HG03095 (cell line): ENCODE measurements at regions not wholly inside any gene's neighbourhood (a gene's known extent, or its start where the extent isn't known, plus 50 kb on each side); places are given as distances from the start of the nearest gene placed in this dataset.
"Not testable (repeated sequence)": the region's sequence is repeated elsewhere in the genome, so short reads cannot be mapped to it uniquely, and the experiment has no call there.

ENCODE experiments used
- ATAC-seq: cut with Tn5 transposase; IDR thresholded peaks from one replicate; pipeline ENCODE4 v1.9.1; 2021; ENCODE audit warnings: moderate library complexity; ENCODE audit not compliant: unreplicated experiment

- ATAC-seq, result no peak
Observed at GRCh38 chrX:40418146-40418812, 162.5 kb upstream of the ATP6AP2 start.

DNA sequence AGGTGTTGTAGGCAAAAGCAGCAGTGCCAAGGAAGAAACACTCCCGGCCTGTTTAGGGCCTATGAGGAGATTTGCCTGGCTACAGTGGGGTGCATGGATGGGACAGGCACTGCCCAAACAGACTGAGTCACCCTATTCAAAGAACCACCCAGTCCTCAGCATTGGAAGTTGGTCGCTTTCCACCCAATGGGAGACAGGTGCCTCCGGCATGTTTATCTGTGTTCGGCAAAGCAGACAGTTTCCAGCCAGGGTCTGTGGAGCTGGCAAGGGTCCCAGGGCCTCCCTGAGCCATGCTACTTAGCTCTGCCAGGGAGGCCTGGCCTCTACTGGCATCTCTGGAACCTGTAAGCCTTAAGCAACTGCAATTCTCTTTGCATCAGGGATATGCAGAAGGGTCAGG lies 165.1 kb upstream of the ATP6AP2 start:
- no peak for ATAC-seq

GRCh38 chrX:40414335-40414734 lies 166.4 kb upstream of the ATP6AP2 start:
- ATAC-seq, result no peak

DNA sequence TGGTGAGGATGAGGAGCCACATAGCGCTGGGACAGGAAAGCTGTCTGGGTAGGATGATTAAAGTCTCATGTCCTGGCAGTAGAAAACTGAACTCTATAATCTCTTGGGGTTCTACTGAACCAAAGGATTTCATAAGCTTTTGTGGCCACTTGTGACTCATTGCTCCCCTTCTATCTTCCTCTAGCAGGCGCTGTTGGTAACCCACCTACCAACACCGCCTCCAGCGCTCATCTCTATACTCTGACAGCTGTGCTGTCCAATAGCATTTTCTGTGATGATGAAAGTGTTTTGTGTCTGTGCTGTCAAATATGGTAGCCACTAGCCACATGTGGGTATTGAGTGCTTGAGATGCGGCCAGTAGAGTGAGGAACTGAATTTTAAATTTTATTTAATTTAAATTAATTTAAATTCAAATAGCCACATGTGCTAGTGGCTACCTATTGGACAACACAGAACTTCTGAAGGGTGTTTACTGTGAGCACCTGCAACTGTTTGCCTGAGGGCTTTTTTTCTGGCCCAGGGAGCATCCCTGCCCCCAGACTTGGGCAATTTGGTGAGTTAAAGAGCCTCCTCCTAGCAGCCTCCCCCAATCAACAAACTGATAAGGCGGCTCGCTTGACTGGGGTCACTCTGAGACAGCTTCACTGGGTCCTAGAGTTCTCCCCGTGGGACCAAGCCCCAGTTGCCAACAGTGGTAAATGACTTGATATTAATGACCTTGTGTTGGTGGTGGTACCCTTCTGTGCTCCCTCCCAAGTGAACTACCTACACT lies 169.2 kb upstream of the ATP6AP2 start:
- no peak for ATAC-seq

GRCh38 chrX:40410859-40411258 lies 169.9 kb upstream of the ATP6AP2 start:
- no peak for ATAC-seq

DNA sequence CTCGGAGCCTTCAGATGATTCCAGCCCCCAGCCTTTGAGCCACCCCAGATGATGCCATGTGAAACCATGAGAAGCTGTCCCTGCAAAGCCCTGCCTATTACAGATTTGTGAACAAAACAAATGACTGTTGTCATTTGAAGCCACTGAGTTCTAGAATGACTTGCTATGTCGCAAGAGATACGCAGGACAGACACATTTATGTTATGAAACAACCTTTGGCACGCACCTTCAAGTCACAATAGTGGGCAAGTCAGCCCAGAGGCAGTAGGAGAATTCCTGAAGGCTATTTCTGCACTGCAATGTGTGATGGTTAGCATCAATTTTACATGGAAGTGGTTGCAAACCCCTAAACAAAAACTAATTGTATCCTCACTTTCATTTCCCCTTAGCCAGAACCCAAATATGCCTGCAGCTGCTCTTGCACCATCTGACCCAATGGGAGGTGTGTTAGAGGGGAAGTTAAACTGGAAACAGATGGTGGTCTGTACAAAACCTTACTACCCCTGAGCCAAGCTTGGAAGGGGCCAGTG lies 174.4 kb upstream of the ATP6AP2 start:
- no peak for ATAC-seq

GRCh38 chrX:40405399-40405798 lies 175.4 kb upstream of the ATP6AP2 start:
- ATAC-seq, result no peak

GRCh38 chrX:40403757-40404156 lies 177.0 kb upstream of the ATP6AP2 start:
- ATAC-seq, result no peak

DNA sequence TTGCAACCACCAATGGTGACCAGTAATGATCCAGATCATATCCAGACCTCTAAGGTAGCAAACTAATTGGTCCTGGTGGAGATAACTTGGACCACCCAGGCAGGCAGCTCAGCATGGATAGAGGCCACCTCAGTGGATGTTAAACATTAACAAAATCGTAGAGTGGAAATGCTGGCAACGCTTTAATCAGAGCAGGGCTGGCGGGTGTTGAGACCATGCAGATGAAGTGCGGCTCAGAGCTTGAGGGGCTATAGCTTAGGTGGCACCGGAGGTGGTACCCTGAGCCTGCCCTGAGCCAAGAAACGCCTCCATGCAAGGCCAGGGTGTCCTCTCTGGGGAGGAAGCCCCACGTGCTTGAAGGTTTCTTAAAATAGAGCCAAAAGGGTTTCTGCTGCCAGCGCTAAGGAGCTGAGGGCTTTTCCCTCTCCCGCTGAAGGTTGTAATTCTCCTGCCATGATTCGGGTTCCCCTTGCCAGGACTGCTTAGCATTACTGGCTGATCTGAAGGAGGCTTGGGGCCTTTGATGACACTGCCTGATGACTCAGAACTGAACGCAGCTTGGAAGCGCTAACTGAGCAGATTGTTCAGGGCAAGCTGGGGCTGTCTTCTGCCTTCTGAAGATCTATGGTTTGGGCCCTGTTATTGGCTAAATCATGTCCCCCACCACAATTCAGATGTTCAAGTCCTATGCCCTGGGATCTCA lies 177.8 kb upstream of the ATP6AP2 start:
- no peak for ATAC-seq

- ATAC-seq, result no peak
Observed at GRCh38 chrX:40395102-40395501, 185.7 kb upstream of the ATP6AP2 start.

GRCh38 chrX:40394302-40394701 lies 186.5 kb upstream of the ATP6AP2 start:
- ATAC-seq, result no peak

GRCh38 chrX:40392599-40392998 lies 188.2 kb upstream of the ATP6AP2 start:
- no peak for ATAC-seq

DNA sequence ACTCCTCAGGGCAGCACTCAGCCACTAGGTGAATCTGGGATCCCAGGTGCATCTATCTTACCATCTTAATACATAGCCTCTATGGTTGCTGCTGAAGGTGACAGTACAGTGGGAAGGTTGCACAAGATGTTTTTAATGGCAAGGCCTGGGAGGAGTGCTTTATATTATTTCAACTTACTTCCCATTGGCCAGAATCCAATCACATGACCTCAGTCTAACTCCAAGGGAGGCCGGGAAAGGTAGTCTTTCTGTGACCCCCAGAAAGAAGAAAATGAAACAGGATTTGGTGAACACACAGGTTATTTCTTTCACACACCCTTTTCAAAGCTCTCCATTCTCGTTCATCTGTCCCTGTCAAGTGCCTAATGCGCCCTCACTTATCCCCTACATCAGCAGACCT lies 189.1 kb upstream of the ATP6AP2 start:
- ATAC-seq, result no peak

DNA sequence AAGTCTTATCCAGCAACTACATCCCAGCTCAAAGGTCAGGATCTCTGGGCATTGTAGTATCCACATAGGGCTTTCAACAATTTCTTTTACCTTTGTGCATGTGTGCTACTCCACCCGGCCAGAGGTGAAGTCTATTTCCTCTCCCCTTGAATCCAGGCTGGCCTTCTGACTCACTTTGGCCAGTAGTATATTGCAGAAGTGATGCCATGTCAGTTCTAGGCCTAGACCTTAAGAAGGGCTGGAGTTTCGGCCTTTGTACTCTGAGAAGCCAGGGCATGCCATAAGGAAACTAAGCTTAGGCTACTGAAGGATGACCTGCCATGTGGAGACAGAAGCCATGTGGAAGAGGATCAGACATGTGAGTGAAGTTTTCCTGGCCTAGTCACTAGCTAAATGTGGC lies 191.2 kb upstream of the ATP6AP2 start:
- no peak for ATAC-seq

DNA sequence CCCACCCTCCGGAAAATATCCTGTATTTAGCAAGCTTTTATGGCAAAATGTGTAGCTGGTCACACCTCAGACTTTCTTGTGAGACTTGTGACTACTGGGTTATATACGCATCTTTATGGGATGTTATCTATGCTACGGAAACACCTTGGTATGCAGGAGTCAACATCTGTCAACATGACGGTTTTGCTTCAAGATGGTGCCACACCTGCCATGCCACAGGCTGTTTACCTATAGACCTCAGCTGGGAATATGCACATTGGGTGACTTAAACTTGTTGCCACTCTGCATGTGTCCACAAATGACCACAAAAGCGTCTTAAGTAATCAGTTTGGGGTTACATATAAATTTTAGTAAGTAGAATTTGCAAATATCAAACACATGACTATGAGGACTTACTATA lies 192.3 kb upstream of the ATP6AP2 start:
- no peak for ATAC-seq

DNA sequence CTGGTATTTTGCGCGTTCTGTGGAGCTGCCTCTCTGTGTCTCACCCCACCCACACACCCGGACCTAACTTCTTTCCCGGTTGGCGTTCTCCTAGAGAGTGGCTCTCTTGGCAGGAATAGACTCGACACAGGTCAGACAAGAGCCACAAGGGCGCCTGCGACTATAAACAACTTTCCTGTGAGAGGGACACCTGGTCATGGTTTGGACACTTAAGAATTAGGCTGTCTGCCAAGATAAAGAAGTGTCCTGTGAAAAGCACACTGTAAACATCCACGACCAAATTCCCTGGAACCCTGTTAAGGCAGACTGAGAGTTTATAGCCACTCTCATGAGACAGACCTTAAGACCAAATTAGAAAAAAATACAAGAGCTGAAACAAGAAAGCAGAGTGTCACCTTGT lies 192.9 kb upstream of the ATP6AP2 start:
- ATAC-seq, result not testable (repeated sequence)

- ATAC-seq, result not testable (repeated sequence)
Observed at GRCh38 chrX:40387311-40387710, 193.5 kb upstream of the ATP6AP2 start.

DNA sequence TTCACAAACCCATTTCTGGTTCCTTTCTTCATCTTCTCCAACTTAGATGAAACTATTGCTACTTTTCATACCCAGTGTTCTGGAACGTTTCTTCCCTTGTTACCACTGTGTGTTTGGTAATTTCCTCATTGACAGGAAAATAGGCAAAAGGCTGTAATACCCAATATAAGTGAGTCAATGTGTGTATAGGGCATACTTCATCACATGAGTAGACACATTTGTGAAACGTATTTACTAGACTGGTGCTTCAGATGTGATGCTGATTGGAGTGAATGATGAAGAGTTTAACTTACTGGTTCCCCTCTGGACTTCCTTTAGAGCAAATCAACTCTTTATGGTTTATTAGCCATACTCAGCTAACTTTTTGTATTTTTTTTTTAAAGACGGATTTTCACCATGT lies 195.1 kb upstream of the ATP6AP2 start:
- no peak for ATAC-seq

DNA sequence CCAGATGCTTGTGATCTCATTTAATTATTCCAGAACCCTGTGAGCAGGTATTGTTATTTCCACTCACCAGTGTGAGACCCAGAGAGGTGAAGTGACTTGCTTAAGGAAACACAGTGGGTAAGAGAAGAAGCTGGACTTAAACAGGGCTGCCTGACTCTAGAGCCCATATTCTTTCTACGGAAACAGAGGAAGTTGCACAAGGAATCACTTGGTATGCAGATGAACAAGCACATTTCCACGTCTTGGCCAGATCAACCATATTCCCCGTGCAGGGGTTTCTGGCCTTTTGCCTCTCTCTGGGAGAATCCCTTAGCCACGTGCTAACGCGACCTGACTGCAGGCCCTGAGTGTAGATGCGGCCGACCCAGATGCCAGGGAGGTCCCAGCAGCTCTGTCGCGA lies 195.5 kb upstream of the ATP6AP2 start:
- no peak for ATAC-seq

- no peak for ATAC-seq
Observed at GRCh38 chrX:40383969-40384368, 196.8 kb upstream of the ATP6AP2 start.

GRCh38 chrX:40383360-40383759 lies 197.4 kb upstream of the ATP6AP2 start:
- no peak for ATAC-seq
